ENCODE measurements at regions not wholly inside any gene's neighbourhood (a gene's known extent, or its start where the extent isn't known, plus 50 kb on each side); places are given as distances from the start of the nearest gene placed in this dataset.

GRCh38 chr2:234732404-234733092, 219.3 kb upstream of the SH3BP4 start:
- Histone ChIP-seq H3K9me3 (peaks cover 0 to 7% (median 0%) of the 10 kb centered on the region in 4 donors), H3K27me3 (no peaks in the 10 kb centered on the region), H3K4me3 (no peak overlapping the region), H3K27ac (no peak overlapping the region), H3K4me1 (no peaks in the 10 kb centered on the region), H3K36me3 (no peaks in the 10 kb centered on the region)
- no peak for TF ChIP-seq CTCF (IDR thresholded peaks at IDR 0.05)
- TF ChIP-seq POLR2A (IDR thresholded peaks at IDR 0.05): no peak
- intact Hi-C loops (cut with DNase I): no loop called here
- WGBS (ENCODE audit: insufficient coverage, low coverage, low lambda C conversion rate, missing lambda C conversion rate): 94% methylated on average over 1 of the region's 3 CpGs
- DNase-seq (no peak), ATAC-seq (peak in 1 of 4 donors; percentile 28)

- Histone ChIP-seq H3K4me3 (no peak overlapping the region), H3K9me3 (peaks cover 0 to 7% (median 0%) of the 10 kb centered on the region in 4 donors), H3K36me3 (no peaks in the 10 kb centered on the region), H3K27me3 (no peaks in the 10 kb centered on the region), H3K27ac (no peak overlapping the region), H3K4me1 (no peaks in the 10 kb centered on the region)
- WGBS (ENCODE audit: insufficient coverage, low coverage, low lambda C conversion rate, missing lambda C conversion rate): 75% methylated on average over 6 of the region's 6 CpGs
- TF ChIP-seq CTCF (IDR thresholded peaks at IDR 0.05) (no peak), POLR2A (IDR thresholded peaks at IDR 0.05) (no peak)
- DNase-seq (no peak), ATAC-seq (no peak)
- intact Hi-C loops (cut with DNase I): no loop called here
Observed at GRCh38 chr2:234731236-234731635, 220.6 kb upstream of the SH3BP4 start.

GRCh38 chr2:234730066-234730640, 221.7 kb upstream of the SH3BP4 start:
- no peak for DNase-seq
- Histone ChIP-seq H3K4me1 (peaks cover 0 to 8% (median 0%) of the 10 kb centered on the region in 4 donors), H3K27ac (no peak overlapping the region), H3K4me3 (no peak overlapping the region), H3K9me3 (peaks cover 0 to 2% (median 0%) of the 10 kb centered on the region in 4 donors), H3K36me3 (no peaks in the 10 kb centered on the region), H3K27me3 (no peaks in the 10 kb centered on the region)
- TF ChIP-seq POLR2A (IDR thresholded peaks at IDR 0.05) (no peak), CTCF (IDR thresholded peaks at IDR 0.05) (no peak)
- no peak for ATAC-seq
- intact Hi-C loops (cut with DNase I): no loop called here
- WGBS (ENCODE audit: insufficient coverage, low coverage, low lambda C conversion rate, missing lambda C conversion rate): 83% methylated on average over 6 of the region's 9 CpGs

- no peak for DNase-seq
- no peak for TF ChIP-seq CTCF (IDR thresholded peaks at IDR 0.05)
- Histone ChIP-seq H3K4me3 (no peak overlapping the region), H3K27ac (no peak overlapping the region), H3K27me3 (no peaks in the 10 kb centered on the region), H3K4me1 (peaks cover 0 to 8% (median 0%) of the 10 kb centered on the region in 4 donors), H3K36me3 (no peaks in the 10 kb centered on the region), H3K9me3 (no peaks in the 10 kb centered on the region)
- 26% methylated on average over 1 of the region's 1 CpG for WGBS (ENCODE audit: insufficient coverage, low coverage, low lambda C conversion rate, missing lambda C conversion rate)
- intact Hi-C loops (cut with DNase I): no loop called here
- peak in 1 of 4 donors; percentile 42 for ATAC-seq
Observed at GRCh38 chr2:234725528-234726264, 226.1 kb upstream of the SH3BP4 start.
